Spinal cord (tissue), 9 donors: ENCODE measurements at regions not wholly inside any gene's neighbourhood (a gene's known extent, or its start where the extent isn't known, plus 50 kb on each side); places are given as distances from the start of the nearest gene placed in this dataset.
A peak's percentile ranks its signal among the peaks of the same experiment; 100 is the strongest.

Experiments
- DNase-seq, 6 donors: peaks; one replicate each; pipeline versions ENCODE4 v3.0.0 to v3.0.0-alpha.2; 2013 to 2015; ENCODE audit warnings: low spot score in 6 of 6, low read depth in 4 of 6
- H3K27ac ChIP-seq: one replicate; pipeline ENCODE4 v1.5.1; 2013; ENCODE audit warnings: low read depth, low read length, control low read depth
- H3K27me3 ChIP-seq: one replicate; pipeline ENCODE4 v1.6.1; 2013; ENCODE audit warnings: low read length; ENCODE audit not compliant: control insufficient read depth, insufficient read depth
- H3K36me3 ChIP-seq: one replicate; pipeline ENCODE4 v1.6.1; 2013; ENCODE audit warnings: low read length; ENCODE audit not compliant: control insufficient read depth, insufficient read depth
- H3K4me1 ChIP-seq: one replicate; pipeline ENCODE4 v1.6.1; 2013; ENCODE audit warnings: low read length; ENCODE audit not compliant: control insufficient read depth, insufficient read depth
- H3K4me3 ChIP-seq: one replicate; pipeline ENCODE4 v1.5.1; 2013; ENCODE audit warnings: low read depth, low read length, control low read depth
- H3K9me3 ChIP-seq: one replicate; pipeline ENCODE4 v1.6.1; 2013; ENCODE audit warnings: low read length; ENCODE audit not compliant: control insufficient read depth, insufficient read depth
- whole genome bisulfite sequencing: methylation state at CpG from one replicate; pipeline ENCODE4 v1.1.5; 2013; ENCODE audit warnings: missing lambda C conversion rate; ENCODE audit not compliant: insufficient coverage; 5-methylcytosine and 5-hydroxymethylcytosine counted together
- donor health status: healthy.

GRCh38 chr9:26462213-26462612 is 430.4 kb downstream of the CAAP1 start:
- Histone ChIP-seq H3K36me3 (no peaks in the 10 kb centered on the region), H3K4me1 (no peaks in the 10 kb centered on the region), H3K4me3 (no peak overlapping the region), H3K9me3 (no peaks in the 10 kb centered on the region), H3K27ac (no peak overlapping the region), H3K27me3 (no peaks in the 10 kb centered on the region)
- WGBS: no CpG with 5 or more reads among the region's 1 CpG
- DNase-seq: peak in 1 of 6 donors; percentile 16

- Histone ChIP-seq H3K27ac (no peak overlapping the region), H3K9me3 (no peaks in the 10 kb centered on the region), H3K27me3 (no peaks in the 10 kb centered on the region), H3K36me3 (no peaks in the 10 kb centered on the region), H3K4me3 (no peak overlapping the region), H3K4me1 (no peaks in the 10 kb centered on the region)
- no peak for DNase-seq
- no CpG with 5 or more reads among the region's 1 CpG for WGBS
Measured at GRCh38 chr9:26460624-26461023, 432.0 kb downstream of the CAAP1 start.

DNA sequence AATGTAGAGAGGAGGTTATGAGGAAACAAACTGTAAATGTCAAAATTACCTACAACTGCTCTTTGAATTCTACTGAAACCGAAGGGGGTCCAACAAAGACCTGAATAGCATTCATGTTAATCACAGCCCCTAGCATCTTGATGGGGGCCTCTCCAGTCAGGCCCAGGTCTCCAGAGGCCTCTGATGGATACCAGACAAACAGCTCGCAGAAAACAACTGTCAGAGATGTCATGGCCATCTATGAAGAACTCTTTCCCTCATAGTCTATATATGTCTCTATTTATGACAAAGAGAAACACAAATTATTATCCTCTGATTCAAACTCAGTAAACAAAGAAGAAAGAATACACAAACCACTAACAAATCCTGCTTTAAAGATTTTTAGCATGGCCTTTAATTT is 432.6 kb downstream of the CAAP1 start:
- Histone ChIP-seq H3K27me3 (no peaks in the 10 kb centered on the region), H3K36me3 (no peaks in the 10 kb centered on the region), H3K4me1 (no peaks in the 10 kb centered on the region), H3K27ac (no peak overlapping the region), H3K9me3 (no peaks in the 10 kb centered on the region), H3K4me3 (no peak overlapping the region)
- no peak for DNase-seq
- 80% methylated on average over 1 of the region's 2 CpGs for WGBS

- DNase-seq: no peak
- no peaks in the 10 kb centered on the region for H3K9me3 ChIP-seq
- no peaks in the 10 kb centered on the region for H3K27me3 ChIP-seq
- H3K4me3 ChIP-seq: no peak overlapping the region
- H3K27ac ChIP-seq: no peak overlapping the region
- H3K36me3 ChIP-seq: no peaks in the 10 kb centered on the region
- no peaks in the 10 kb centered on the region for H3K4me1 ChIP-seq
Measured at GRCh38 chr9:26458054-26458453, 434.5 kb downstream of the CAAP1 start.

DNA sequence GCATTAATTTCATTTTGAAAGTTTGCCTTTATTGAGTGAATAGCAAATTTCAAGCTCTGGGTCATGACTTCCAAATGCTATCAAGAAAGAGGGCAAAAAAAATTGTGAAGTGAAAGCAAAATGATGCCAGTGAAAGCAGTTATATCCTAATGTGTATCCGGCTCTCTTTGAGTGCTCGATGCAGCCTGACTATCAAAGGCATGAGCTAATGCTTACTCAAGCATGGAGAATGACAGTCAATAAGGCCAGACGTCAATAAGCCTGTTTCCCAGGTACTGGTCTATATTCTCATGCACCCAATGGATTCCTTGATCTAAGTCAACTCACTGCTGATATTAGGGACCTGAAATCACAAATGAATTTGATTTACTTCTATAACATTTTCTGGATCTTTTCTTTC is 435.5 kb downstream of the CAAP1 start:
- H3K4me1 ChIP-seq: no peaks in the 10 kb centered on the region
- no peak overlapping the region for H3K4me3 ChIP-seq
- no peak for DNase-seq
- no peaks in the 10 kb centered on the region for H3K36me3 ChIP-seq
- H3K27ac ChIP-seq: no peak overlapping the region
- no peaks in the 10 kb centered on the region for H3K27me3 ChIP-seq
- H3K9me3 ChIP-seq: no peaks in the 10 kb centered on the region
- WGBS: 34% methylated on average over 3 of the region's 3 CpGs

DNA sequence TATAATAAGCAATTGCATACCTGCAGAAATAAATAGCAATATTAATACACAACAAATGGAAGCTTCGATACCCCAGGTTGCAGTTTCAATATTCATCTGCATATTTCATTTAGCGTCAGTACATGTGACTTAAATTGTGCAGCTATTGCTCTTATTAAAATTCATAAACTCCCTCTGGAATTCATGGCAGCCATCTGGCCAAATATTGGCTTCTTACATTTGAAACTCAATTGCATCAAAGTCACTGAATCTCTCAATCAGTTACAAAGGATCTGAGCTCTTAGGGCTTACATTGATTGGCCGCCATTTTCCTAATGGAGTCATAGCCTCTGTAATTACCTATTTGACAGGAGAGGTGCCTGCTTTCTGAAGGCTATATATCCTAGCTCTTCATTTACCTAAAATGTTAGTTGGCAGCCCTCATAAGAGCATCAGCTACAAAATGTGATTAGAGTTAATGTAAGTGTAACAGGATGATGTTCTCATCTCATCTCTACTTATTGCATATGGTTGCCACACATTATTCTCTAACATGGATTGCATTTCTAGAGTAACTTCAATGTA is 453.5 kb downstream of the CAAP1 start:
- H3K4me1 ChIP-seq: no peaks in the 10 kb centered on the region
- H3K36me3 ChIP-seq: no peaks in the 10 kb centered on the region
- no peak overlapping the region for H3K4me3 ChIP-seq
- peak in 2 of 6 donors; percentile 47 to 51 for DNase-seq
- H3K9me3 ChIP-seq: no peaks in the 10 kb centered on the region
- H3K27me3 ChIP-seq: no peaks in the 10 kb centered on the region
- WGBS: 73% methylated on average over 2 of the region's 3 CpGs
- H3K27ac ChIP-seq: no peak overlapping the region

- H3K4me3 ChIP-seq: no peak overlapping the region
- no peaks in the 10 kb centered on the region for H3K4me1 ChIP-seq
- no peaks in the 10 kb centered on the region for H3K9me3 ChIP-seq
- H3K27ac ChIP-seq: peak overlapping the region; percentile 10
- WGBS: no CpG with 5 or more reads among the region's 1 CpG
- DNase-seq: peak in 5 of 6 donors; percentile 40 to 85 (median 58)
- no peaks in the 10 kb centered on the region for H3K36me3 ChIP-seq
- no peaks in the 10 kb centered on the region for H3K27me3 ChIP-seq
Measured at GRCh38 chr9:26437056-26437711, 455.4 kb downstream of the CAAP1 start.

DNA sequence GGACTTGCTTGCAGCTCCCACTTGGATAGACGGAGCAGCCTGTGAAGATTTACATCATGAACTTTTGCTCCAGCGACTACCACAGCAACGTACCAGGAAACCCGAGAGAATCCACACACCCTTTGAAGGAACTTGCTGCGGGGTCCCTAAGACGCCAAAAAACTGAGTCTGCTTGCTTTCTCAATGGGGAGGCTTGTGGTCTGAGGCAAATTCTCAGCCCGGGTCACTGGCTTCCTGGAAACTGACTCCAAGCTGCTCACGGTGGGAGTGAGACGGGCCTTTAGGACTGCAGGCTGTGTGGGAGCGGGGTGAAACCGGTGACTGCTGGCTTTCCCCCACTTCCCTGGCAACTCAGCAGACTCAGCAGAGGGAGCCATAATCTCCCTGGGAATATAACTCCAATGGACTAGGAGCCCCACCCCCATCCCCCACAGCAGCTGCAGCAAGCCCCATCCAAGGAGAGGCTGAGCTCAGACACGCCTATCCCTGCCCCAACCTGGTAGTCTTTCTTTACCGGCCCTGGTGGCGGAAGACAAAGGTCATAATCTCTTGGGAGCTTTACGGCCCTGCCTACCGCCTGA is 466.0 kb downstream of the CAAP1 start:
- no peaks in the 10 kb centered on the region for H3K9me3 ChIP-seq
- WGBS: 72% methylated on average over 10 of the region's 16 CpGs
- peak in 5 of 6 donors; percentile 38 to 83 (median 62) for DNase-seq

DNA sequence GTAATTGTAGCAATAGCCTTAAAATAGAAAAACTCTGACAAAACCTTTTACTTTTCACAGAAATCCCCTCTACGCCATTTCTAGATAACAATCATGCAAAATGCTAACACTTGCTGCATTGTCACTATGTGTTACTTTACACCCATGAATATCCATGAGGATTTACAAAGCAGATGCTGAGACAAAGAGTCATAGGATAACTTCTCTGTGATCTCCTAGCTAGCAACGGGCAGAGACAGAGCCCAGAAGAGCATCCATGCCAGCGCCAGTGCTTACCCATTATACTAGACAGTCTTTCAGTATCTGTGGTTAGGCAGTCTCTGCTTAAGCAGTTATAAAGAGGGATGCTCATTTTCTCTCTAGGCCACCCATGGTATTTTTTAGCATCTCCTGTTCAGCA is 474.1 kb downstream of the CAAP1 start:
- Histone ChIP-seq H3K27me3 (no peaks in the 10 kb centered on the region), H3K36me3 (no peaks in the 10 kb centered on the region), H3K4me3 (no peak overlapping the region), H3K9me3 (no peaks in the 10 kb centered on the region), H3K27ac (no peak overlapping the region), H3K4me1 (no peaks in the 10 kb centered on the region)
- DNase-seq: peak in 1 of 6 donors; percentile 9
- 67% methylated on average over 1 of the region's 3 CpGs for WGBS

More for the DNA sequence above, 466.0 kb downstream of the CAAP1 start:
- Histone ChIP-seq H3K27me3 (no peaks in the 10 kb centered on the region), H3K4me1 (no peaks in the 10 kb centered on the region), H3K4me3 (no peak overlapping the region), H3K36me3 (no peaks in the 10 kb centered on the region), H3K27ac (peak overlapping the region; percentile 43)

DNA sequence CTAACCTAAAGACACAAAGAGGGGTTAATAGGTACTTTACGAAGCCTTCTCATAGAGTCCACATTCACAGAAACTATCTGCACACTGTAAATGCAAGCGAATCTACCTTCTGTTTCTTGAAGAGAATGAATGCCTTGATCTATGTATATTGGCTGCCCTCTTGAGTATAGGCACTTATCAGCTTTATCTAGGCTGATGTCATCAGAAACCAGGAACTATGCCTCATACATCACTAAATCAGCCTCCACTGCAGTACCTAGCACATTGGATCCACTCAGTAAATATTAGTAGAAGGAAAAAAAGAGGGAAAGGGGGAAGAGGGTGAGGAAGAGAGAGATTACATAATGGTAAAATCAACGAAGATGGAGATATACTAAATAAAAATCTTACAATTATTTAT is 477.1 kb downstream of the CAAP1 start:
- H3K4me3 ChIP-seq: no peak overlapping the region
- no peaks in the 10 kb centered on the region for H3K9me3 ChIP-seq
- no peaks in the 10 kb centered on the region for H3K36me3 ChIP-seq
- no peaks in the 10 kb centered on the region for H3K4me1 ChIP-seq
- H3K27ac ChIP-seq: no peak overlapping the region
- H3K27me3 ChIP-seq: no peaks in the 10 kb centered on the region
- no peak for DNase-seq
- WGBS: no CpG with 5 or more reads among the region's 3 CpGs
